ENCODE measurements at regions not wholly inside any gene's neighbourhood (a gene's known extent, or its start where the extent isn't known, plus 50 kb on each side); places are given as distances from the start of the nearest gene placed in this dataset.

DNA sequence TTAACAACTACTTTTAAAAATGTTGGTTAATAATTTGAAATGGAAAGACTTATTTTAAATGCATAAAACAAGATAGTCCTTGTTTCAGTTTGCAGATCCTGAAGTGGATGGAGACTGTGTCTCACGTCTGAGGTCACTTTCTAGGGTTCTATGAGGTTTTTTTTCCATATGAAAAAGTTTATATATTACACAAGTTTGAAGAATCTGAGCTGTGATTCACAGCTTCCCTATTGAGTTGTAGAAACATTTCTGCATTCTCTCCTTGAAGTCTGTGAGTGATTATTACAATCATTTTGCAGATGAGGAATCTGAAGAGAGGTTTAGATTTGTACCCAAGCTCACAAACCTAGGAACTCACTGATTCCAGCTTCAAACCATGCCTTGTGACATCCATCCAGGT lies 442.5 kb upstream of the KLF4 start:
- no peak for DNase-seq

DNA sequence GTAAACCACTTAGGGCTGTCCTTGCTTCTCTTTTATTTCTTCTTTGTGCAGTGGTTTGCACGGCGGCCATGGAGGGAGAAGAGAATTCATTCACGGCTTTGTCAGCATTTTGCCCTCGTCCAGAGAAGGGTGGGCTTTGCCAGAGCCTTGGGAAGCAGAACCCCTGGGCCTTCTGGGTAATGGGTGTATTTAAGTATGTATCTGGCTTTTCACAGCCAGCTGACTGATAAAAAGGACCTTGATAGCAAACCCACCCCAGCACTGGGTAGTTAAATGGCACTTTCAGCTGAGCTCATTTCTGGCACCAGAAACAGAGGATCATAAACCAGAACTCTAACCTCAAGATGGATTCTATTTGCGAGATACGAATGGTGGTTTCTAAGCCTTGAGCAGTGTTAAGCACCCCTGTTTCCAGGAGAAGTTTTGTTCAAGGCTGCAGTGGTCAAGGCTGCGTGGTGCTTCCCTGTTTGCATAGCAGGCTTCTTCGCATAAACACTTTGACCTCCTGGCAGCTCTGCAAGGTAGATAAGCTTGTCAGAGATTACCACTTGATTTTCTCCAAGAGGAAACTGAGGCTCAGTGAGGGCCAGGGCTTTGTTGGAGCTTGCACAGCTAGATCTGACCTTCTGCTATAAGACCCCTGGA lies 441.6 kb upstream of the KLF4 start:
- DNase-seq: no peak

GRCh38 chr9:107929443-107929842 lies 439.9 kb upstream of the KLF4 start:
- DNase-seq: no peak

GRCh38 chr9:107928701-107929371 lies 439.3 kb upstream of the KLF4 start:
- no peak for DNase-seq

DNA sequence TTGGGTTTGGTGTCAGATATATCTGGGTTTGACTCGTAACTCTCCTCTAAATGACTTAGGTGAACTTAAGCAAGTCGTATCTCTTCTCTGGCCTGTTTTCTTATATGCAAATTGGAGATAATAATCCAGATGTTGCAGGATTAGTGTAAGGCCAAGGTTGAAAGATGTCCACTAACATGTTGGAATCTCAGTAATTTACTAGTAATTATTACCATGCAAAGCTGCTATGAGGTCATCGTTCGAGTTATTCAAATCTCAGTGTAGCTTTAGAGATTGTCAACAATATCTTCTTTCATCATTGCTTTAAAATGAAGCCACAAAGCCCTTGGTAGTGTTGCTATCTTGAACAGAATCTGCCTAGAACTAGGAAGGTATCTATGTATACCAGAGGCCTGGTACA lies 437.7 kb upstream of the KLF4 start:
- DNase-seq: no peak

GRCh38 chr9:107925749-107926297 lies 436.3 kb upstream of the KLF4 start:
- DNase-seq: no peak

DNA sequence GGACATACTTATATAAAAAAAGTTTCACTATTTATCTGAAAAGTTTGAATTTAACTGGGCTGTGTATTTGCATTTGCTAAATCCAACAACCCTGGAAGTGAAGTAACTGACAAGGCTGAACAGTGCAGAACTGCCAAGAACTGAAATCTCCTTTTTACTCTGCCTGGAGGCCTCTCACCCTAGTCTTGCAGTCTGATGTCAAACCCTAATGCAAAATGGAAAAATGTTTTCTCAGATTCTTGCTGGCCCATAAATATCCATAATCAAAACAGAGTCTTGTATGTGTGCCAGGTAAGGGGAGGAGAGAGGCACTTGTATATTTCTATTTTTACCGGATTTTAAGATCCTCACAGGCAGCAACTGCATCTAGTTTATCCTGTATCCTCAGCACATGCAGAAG lies 432.7 kb upstream of the KLF4 start:
- no peak for DNase-seq

DNA sequence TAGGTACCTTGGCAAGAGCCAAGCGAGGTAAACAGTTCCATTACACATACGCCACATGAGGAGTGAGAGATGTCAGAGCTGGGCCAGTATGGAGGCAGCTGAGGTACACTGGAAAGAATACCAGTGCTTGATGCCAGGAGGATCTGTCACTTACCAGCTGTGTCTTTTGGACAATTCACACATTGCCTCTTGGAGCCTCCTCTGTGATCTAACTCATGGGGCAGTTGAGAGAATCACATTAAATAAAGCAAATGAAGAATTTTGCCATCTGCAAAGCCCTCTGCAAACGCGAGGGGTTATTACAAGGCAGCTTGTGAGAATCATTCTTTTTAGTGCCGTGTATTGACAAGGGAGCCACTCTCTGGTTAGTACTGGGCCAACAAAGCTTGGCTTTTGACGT lies 429.7 kb upstream of the KLF4 start:
- no peak for DNase-seq

- DNase-seq: no peak
These were observed 429.2 kb upstream of the KLF4 start for GRCh38 chr9:107918749-107919148.

GRCh38 chr9:107914151-107914550 lies 424.6 kb upstream of the KLF4 start:
- no peak for DNase-seq

GRCh38 chr9:107907715-107908114 lies 418.1 kb upstream of the KLF4 start:
- DNase-seq: no peak

GRCh38 chr9:107907255-107907654 lies 417.7 kb upstream of the KLF4 start:
- no peak for DNase-seq

DNA sequence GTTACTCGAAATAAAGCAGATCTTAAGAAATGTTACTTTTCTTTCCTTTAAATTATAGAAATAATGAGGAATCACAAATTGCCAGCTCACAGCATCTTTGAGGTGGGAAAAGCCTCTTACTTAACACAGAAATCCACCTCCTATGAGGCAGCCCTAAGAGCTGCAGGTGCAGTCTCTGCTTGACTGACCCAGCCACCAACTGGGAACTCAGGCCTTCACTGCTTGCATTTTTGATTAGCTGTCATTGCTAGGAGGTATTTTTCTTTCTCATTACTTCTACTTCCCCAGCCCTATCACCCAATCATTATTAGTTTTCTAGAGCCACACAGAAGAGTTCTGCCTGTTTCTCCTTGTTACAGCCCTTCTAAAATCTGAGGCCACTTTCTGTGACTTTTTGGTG lies 416.5 kb upstream of the KLF4 start:
- no peak for DNase-seq

DNA sequence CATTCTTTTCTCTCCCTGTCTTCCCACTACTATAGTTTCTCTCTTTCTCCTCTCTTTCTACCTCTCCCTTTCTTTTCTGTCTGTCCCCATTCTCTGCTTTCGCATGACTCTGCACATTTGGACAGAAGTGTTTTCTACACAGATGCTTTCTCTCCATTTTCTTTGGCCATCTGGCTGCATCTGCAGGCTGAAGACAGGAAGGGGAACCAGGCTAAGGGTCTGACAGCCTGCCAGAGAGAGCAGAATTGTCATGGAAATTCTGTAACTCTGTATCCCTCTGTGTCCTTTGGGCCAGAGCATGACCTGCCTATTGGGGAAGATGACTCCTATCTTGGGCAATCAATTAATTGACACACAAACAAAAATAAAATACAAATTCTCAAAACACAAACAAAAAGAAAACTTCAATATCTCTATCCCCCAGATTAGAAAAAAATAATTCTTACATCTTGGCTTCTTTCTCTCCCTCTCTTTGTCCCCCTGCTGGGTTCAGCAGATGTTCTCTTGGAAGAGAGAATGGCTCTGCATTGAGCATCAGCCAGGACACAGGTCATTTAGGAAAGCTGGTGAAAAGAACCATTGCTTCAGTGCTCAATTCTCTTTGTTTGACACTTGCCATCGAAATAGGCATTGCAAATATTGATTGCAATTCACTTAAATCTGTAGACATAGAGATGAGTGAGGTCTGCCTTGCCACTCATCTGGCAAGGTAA lies 415.9 kb upstream of the KLF4 start:
- DNase-seq: no peak

GRCh38 chr9:107899961-107900330 lies 410.4 kb upstream of the KLF4 start:
- no peak for DNase-seq

- no peak for DNase-seq
These were observed 409.2 kb upstream of the KLF4 start for GRCh38 chr9:107898761-107899160.

- DNase-seq: no peak
These were observed 407.0 kb upstream of the KLF4 start for GRCh38 chr9:107896544-107896943.

DNA sequence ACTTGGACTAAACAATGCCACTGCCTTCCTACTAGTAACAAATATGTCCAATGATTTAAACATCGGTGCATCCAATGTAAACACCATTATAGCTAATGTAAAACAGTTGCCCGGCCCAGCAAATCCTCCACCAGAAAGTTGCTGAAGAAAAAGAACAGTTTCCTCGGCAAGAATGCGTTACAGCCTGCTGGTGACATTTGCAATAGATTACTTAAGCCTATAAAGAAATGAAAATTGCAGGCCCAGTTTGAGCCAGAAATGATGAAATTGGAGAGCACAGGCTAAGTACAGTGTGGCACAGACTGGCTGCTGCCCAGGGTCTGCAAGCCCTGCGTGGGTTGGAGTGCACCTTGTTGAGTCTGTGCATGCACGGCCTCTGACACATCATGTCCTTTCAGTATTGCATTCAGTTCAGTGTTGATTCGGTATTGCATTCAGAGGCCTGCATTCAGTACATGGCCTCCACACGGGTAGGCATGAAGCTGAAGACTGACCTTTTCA lies 406.0 kb upstream of the KLF4 start:
- DNase-seq: no peak

DNA sequence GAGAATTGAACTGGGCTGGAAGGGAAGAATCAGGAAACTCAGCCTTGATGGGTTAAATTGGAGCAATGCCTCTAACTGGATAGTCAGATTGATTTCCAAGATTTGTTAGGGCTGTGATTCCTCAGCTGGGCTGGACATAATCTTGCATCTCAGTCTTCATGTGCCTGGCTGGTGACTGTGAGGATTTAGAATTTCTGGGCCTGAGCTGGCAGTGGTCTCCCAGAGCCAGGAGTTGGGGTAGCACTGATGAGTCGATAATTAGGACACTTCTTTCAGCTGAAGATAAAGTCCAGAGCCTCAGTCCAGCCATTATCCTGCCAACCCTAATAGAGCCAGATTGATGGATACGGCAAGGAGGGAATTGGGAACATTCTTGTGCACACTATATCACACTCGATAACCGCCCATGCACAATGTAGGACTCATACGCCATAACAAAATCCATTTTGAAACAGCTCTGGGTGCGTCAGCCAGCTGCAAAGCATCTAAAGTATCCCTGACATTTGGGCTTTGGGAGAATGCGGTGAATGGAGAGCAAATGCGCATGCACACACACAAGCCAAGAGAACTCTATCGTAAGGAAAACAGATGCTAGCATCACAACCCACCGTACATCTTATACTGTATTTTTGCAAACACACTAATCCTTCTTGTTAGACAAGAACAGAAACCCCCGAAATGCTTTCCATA lies 405.1 kb upstream of the KLF4 start:
- no peak for DNase-seq

DNA sequence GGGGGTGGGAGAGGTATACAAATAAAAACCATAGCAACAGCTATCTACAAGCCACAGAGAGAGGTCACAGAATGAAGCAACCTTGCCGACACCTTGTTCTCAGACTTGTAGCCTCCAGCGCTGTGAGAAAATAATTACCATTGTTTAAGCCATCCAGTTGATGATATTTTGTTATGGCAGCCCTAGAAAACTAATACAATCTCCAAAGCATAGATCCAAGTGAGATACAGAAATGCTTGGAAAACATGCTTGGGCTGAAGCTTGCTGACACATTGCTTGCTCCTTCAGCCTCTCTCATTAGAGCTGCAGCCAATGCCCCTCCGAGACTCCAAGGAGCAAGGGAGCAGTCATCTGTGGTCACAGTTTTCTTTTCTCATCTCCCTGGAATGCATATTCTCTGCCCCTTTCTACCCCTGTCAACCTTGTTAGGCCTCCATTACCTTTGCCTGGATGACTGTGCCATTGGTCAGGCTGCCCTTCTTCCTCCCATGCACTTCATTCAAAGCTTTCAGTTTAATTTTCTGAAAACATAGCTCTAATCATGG lies 401.4 kb upstream of the KLF4 start:
- DNase-seq: no peak

- DNase-seq: no peak
These were observed 399.2 kb upstream of the KLF4 start for GRCh38 chr9:107888773-107889227.

GRCh38 chr9:107886826-107887225 lies 397.3 kb upstream of the KLF4 start:
- DNase-seq: no peak

Data from NCI-H1417 treated with DMSO at 0.1 percent for 48 hours (cell line).